ENCODE measurements at regions not wholly inside any gene's neighbourhood (a gene's known extent, or its start where the extent isn't known, plus 50 kb on each side); places are given as distances from the start of the nearest gene placed in this dataset.

- no peak overlapping the region for H3K27ac Mint-ChIP-seq (ENCODE audit: unreplicated experiment)
- Histone ChIP-seq H3K9me3 (no peaks in the 10 kb centered on the region), H3K27me3 (replicated peaks; ENCODE audit: control insufficient read depth, insufficient read depth, low read length) (no peaks in the 10 kb centered on the region), H3K36me3 (ENCODE audit: control insufficient read depth, insufficient read depth, low read length) (no peaks in the 10 kb centered on the region), H3K4me1 (peaks cover 5% of the 10 kb centered on the region; the same call in 1 of the 2 replicates), H3K4me3 (ENCODE audit: low read depth, low read length) (no peak overlapping the region)
- no TSS peak for BruUV-seq (replicated peaks)
- no peak overlapping the region for H3K4me3 Mint-ChIP-seq (ENCODE audit: unreplicated experiment)
- no peaks in the 10 kb centered on the region for H3K9me3 Mint-ChIP-seq (ENCODE audit: unreplicated experiment)
- DNase-seq: no peak
- TF ChIP-seq CTCF (IDR thresholded peaks at IDR 0.05; ENCODE audit: insufficient read depth in 1 of 2, low read depth in 1 of 2, low read length in 1 of 2, severe bottlenecking in 1 of 2, unreplicated experiment in 1 of 2): no peak
- H3K4me1 Mint-ChIP-seq (ENCODE audit: low read depth, unreplicated experiment): peaks cover 10% of the 10 kb centered on the region
- ChIA-PET CTCF (no interaction called here), POLR2A (no interaction called here)
- no peaks in the 10 kb centered on the region for H3K36me3 Mint-ChIP-seq (ENCODE audit: insufficient read depth, unreplicated experiment)
- no peaks in the 10 kb centered on the region for H3K27me3 Mint-ChIP-seq (ENCODE audit: insufficient read depth, unreplicated experiment)
- intact Hi-C loops (cut with micrococcal nuclease; ENCODE audit: unreplicated experiment): no loop called here
These were observed 59.4 kb upstream of the SIAH1 start for GRCh38 chr16:48444574-48444973.

GRCh38 chr16:48442379-48442778, 57.2 kb upstream of the SIAH1 start:
- no peaks in the 10 kb centered on the region for H3K36me3 Mint-ChIP-seq (ENCODE audit: insufficient read depth, unreplicated experiment)
- H3K9me3 Mint-ChIP-seq (ENCODE audit: unreplicated experiment): no peaks in the 10 kb centered on the region
- H3K4me1 ChIP-seq: peaks cover 5% of the 10 kb centered on the region; the same call in 1 of the 2 replicates
- BruUV-seq (replicated peaks): no TSS peak
- no peak overlapping the region for H3K27ac Mint-ChIP-seq (ENCODE audit: unreplicated experiment)
- peaks cover 10% of the 10 kb centered on the region for H3K4me1 Mint-ChIP-seq (ENCODE audit: low read depth, unreplicated experiment)
- ChIA-PET CTCF (interaction anchor here (0.6 to 1.7 kb wide), 4 partner anchors 36 to 181 kb away, joined by 3 to 7 read pairs (median 4); no protein-coding TSS in a partner anchor), POLR2A (no interaction called here)
- intact Hi-C loops (cut with micrococcal nuclease; ENCODE audit: unreplicated experiment): no loop called here
- H3K27me3 Mint-ChIP-seq (ENCODE audit: insufficient read depth, unreplicated experiment): no peaks in the 10 kb centered on the region
- H3K4me3 ChIP-seq (ENCODE audit: low read depth, low read length): no peak overlapping the region
- no peak overlapping the region for H3K4me3 Mint-ChIP-seq (ENCODE audit: unreplicated experiment)
- DNase-seq: no peak
- H3K36me3 ChIP-seq (ENCODE audit: control insufficient read depth, insufficient read depth, low read length): no peaks in the 10 kb centered on the region
- H3K27me3 ChIP-seq (replicated peaks; ENCODE audit: control insufficient read depth, insufficient read depth, low read length): no peaks in the 10 kb centered on the region
- H3K9me3 ChIP-seq: no peaks in the 10 kb centered on the region
- no peak for TF ChIP-seq CTCF (IDR thresholded peaks at IDR 0.05; ENCODE audit: insufficient read depth in 1 of 2, low read depth in 1 of 2, low read length in 1 of 2, severe bottlenecking in 1 of 2, unreplicated experiment in 1 of 2)

GRCh38 chr16:48441863-48442279, 56.7 kb upstream of the SIAH1 start:
- no peak overlapping the region for H3K27ac Mint-ChIP-seq (ENCODE audit: unreplicated experiment)
- peak in 1 of 2 experiments; percentile 41 for DNase-seq
- no peak for TF ChIP-seq CTCF (IDR thresholded peaks at IDR 0.05; ENCODE audit: insufficient read depth in 1 of 2, low read depth in 1 of 2, low read length in 1 of 2, severe bottlenecking in 1 of 2, unreplicated experiment in 1 of 2)
- ChIA-PET POLR2A (no interaction called here), CTCF (interaction anchor here (0.6 to 1.7 kb wide), 3 partner anchors 36 to 181 kb away, joined by 3 to 7 read pairs (median 4); no protein-coding TSS in a partner anchor)
- H3K4me3 Mint-ChIP-seq (ENCODE audit: unreplicated experiment): no peak overlapping the region
- H3K9me3 Mint-ChIP-seq (ENCODE audit: unreplicated experiment): no peaks in the 10 kb centered on the region
- H3K4me1 Mint-ChIP-seq (ENCODE audit: low read depth, unreplicated experiment): peaks cover 10% of the 10 kb centered on the region
- BruUV-seq (replicated peaks): no TSS peak
- no peaks in the 10 kb centered on the region for H3K36me3 Mint-ChIP-seq (ENCODE audit: insufficient read depth, unreplicated experiment)
- no peaks in the 10 kb centered on the region for H3K27me3 Mint-ChIP-seq (ENCODE audit: insufficient read depth, unreplicated experiment)
- Histone ChIP-seq H3K4me1 (peaks cover 5% of the 10 kb centered on the region; the same call in 1 of the 2 replicates), H3K4me3 (ENCODE audit: low read depth, low read length) (no peak overlapping the region), H3K9me3 (no peaks in the 10 kb centered on the region), H3K27me3 (replicated peaks; ENCODE audit: control insufficient read depth, insufficient read depth, low read length) (no peaks in the 10 kb centered on the region), H3K36me3 (ENCODE audit: control insufficient read depth, insufficient read depth, low read length) (no peaks in the 10 kb centered on the region)
- intact Hi-C loops (cut with micrococcal nuclease; ENCODE audit: unreplicated experiment): no loop called here
